LNCaP clone FGC (cell line): ENCODE measurements at regions not wholly inside any gene's neighbourhood (a gene's known extent, or its start where the extent isn't known, plus 50 kb on each side); places are given as distances from the start of the nearest gene placed in this dataset.

Experiments used
- DNase-seq: peaks from one replicate; pipeline ENCODE4 v3.0.0-alpha.2; 2011; ENCODE audit warnings: low read depth
- H3K4me3 ChIP-seq: 2 replicates; pipeline ENCODE4 v1.5.1; 2011; ENCODE audit warnings: mild to moderate bottlenecking, low read depth, low read length, control low read depth
- TF ChIP-seq, protein P1 (sequence below): IDR thresholded peaks from 2 replicates; pipeline ENCODE4 v1.5.1; 2012; ENCODE audit warnings: mild to moderate bottlenecking; ENCODE audit not compliant: control insufficient read depth, insufficient read depth; ENCODE audit errors: extremely low read depth

DNA sequence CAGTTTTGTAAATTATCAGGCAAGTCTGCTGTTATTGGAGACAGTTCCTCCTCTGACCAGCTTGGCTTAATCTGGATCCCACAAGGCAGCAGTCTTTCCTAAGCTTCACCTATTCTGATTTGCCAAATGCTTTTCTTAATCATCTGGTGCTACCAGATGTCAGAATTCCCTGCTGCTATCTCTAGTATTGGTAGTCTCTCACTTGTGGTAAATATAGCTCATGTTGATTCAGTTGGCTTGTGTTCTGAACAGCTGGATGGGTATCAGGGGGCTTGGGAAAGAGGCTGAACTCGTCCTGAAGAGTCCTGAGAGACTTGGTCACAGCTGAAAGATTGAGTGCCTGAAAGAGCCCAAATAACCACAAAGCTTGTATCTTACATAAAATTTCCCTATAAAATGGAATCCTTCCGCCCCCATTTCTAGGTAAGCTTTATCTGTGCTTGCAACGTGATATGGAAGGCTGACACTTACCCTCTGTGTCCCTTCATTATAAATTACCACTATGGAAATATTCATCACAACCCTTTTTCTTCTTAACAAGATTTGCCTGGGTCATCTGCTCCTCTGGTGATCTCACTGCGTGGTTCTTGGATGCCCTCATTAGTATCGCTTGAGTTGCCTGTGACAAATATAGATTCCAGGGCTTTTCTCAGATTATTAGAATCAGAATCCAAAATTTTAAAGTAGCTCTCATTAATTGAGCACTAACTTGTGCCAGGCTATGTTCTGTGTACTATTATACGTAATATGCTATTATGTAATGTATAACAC lies 104.1 kb upstream of the GPRIN3 start:
- DNase-seq: no peak

DNA sequence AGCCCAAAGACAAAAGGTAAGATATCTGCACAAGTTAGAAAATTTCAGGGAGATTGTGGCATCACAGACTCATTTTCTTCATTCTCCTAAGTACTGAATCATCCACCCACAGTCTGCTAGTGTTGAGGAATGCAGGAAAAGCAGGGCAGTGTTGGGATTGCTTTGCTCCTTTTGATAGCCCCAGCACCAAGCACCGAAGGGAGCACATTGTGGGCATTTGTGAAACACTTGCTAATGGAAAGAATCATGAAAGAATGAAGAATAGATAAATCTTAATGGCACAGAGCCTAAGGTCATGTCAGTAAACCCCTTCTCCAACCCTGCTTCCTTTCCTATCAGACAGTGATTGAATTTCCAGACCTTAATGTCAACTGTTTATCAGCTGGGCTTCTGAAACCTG lies 103.1 kb upstream of the GPRIN3 start:
- H3K4me3 ChIP-seq: no peak overlapping the region

More for the DNA sequence above, 104.1 kb upstream of the GPRIN3 start:
- TF ChIP-seq, protein P1, sequence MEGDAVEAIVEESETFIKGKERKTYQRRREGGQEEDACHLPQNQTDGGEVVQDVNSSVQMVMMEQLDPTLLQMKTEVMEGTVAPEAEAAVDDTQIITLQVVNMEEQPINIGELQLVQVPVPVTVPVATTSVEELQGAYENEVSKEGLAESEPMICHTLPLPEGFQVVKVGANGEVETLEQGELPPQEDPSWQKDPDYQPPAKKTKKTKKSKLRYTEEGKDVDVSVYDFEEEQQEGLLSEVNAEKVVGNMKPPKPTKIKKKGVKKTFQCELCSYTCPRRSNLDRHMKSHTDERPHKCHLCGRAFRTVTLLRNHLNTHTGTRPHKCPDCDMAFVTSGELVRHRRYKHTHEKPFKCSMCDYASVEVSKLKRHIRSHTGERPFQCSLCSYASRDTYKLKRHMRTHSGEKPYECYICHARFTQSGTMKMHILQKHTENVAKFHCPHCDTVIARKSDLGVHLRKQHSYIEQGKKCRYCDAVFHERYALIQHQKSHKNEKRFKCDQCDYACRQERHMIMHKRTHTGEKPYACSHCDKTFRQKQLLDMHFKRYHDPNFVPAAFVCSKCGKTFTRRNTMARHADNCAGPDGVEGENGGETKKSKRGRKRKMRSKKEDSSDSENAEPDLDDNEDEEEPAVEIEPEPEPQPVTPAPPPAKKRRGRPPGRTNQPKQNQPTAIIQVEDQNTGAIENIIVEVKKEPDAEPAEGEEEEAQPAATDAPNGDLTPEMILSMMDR: no peak
- no peak overlapping the region for H3K4me3 ChIP-seq

DNA sequence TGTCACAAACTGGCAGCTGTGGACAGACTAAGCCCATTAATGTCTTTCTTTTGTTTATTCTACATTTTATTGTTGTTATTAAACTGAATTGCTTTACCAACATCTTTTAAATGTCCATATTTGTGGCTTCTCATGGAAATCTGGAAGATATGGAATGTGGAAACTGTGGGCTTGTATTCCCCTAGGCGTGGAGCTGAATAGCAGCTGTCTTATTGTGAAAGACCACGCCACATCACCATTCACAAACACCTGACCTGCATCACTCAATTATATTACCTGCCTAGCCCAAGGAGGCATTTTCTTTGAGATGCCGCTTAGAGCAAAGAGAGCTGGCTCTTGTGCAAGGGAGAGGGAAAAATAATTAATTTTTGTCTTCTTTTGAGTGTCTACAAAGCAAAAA lies 96.9 kb upstream of the GPRIN3 start:
- TF ChIP-seq, protein P1: no peak
- DNase-seq: peak; percentile 63
- no peak overlapping the region for H3K4me3 ChIP-seq

More for the DNA sequence above, 103.1 kb upstream of the GPRIN3 start:
- DNase-seq: no peak
- TF ChIP-seq, protein P1: no peak

DNA sequence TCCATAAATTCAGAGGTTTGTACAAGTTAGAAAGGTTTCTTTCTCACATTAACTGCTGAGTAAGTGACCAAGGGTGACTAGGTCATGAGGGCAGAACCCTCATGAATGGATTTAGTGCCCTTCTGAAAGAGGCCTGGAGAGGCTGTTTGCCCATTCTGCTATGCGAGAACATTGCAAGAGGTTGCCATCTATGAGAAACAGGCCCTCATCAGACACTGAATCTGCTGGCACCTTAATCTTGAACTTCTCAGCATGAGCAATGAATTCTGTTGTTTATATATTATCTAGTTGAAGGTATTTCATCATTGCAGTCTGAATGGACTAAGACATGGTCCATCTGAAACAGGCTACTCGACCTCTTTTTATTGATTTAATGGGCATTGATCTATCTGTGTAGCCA lies 96.2 kb upstream of the GPRIN3 start:
- no peak for DNase-seq
- no peak overlapping the region for H3K4me3 ChIP-seq
- TF ChIP-seq, protein P1: no peak

DNA sequence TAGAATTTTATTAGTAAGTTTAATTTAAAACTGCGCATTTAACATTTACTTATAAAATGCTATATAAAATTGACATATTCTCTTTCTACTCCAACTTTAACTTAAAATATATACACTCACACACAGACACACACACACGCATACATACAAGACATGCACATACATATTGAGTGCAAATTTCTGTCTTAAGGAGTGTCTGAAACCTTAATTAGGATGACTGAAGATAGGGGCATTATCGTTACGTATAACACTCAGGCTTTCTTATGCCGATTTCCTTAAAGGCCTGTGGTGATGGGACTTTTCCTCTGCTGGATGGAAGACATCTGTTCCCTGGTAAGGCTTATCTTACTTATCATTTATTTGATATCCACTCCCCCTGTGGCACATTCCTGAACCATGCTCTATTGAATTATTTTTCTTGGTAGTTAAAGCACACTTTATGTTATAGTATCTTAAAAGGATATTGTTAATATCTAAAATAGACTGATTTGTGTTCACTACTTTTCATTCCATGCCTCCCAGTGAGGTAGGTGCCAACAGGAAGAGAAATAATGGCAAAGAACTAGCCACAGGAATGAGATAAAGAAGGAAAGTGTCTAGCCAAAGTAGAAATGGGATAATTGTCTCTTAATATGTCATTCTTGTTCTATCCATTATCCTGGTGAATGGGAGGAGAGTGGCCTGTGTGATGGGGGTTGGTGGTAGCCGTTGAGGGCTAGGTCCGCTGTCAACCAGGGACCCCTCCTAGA lies 92.9 kb upstream of the GPRIN3 start:
- no peak for DNase-seq
- TF ChIP-seq, protein P1: no peak
- H3K4me3 ChIP-seq: no peak overlapping the region

DNA sequence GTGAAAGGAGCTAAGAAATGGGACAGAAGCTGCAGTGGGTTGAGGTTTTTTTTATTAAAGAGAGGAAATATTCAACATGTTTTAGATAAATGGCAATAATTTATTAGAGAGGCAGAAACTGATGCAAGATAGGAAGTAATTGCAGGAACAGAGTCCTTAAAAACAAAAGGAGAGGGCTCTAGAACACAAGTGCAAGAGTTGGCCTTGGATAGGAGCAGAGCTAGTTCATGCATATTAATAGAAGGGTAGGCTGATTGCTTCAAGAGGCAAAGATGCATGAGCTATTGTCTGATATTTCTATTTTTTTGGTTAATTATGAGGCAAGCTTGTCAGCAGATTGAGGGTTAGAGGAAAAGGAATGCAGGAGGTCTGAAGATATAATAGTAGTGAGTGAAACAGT lies 91.0 kb upstream of the GPRIN3 start:
- no peak for DNase-seq
- TF ChIP-seq, protein P1: no peak
- H3K4me3 ChIP-seq: no peak overlapping the region
